GM04503 (cell line): ENCODE measurements at regions not wholly inside any gene's neighbourhood (a gene's known extent, or its start where the extent isn't known, plus 50 kb on each side); places are given as distances from the start of the nearest gene placed in this dataset.
"Not testable (repeated sequence)": the region's sequence is repeated elsewhere in the genome, so short reads cannot be mapped to it uniquely, and the experiment has no call there.

Experiments
- DNase-seq: peaks from one replicate; pipeline ENCODE4 v3.0.0-alpha.2; 2012; ENCODE audit warnings: low read depth

- DNase-seq, result no peak
These were observed 996.8 kb downstream of the PCDH19 start for GRCh38 chrX:99413317-99413716.

GRCh38 chrX:99398545-99398944, 1011.5 kb downstream of the PCDH19 start:
- DNase-seq, result no peak

- no peak for DNase-seq
These were observed 1012.2 kb downstream of the PCDH19 start for GRCh38 chrX:99397879-99398278.

- DNase-seq, result no peak
These were observed 1015.6 kb downstream of the PCDH19 start for GRCh38 chrX:99394456-99394855.

GRCh38 chrX:99384594-99385374, 1025.3 kb downstream of the PCDH19 start:
- no peak for DNase-seq

- DNase-seq, result no peak
These were observed 1026.3 kb downstream of the PCDH19 start for GRCh38 chrX:99383786-99384185.

- DNase-seq, result no peak
These were observed 1038.0 kb downstream of the PCDH19 start for GRCh38 chrX:99371976-99372595.

- DNase-seq, result no peak
These were observed 1056.7 kb downstream of the PCDH19 start for GRCh38 chrX:99353412-99353811.

GRCh38 chrX:99348256-99348655, 1061.8 kb downstream of the PCDH19 start:
- DNase-seq, result no peak

GRCh38 chrX:99308302-99308701, 1101.8 kb downstream of the PCDH19 start:
- no peak for DNase-seq

GRCh38 chrX:99305573-99305972, 1104.5 kb downstream of the PCDH19 start:
- DNase-seq, result no peak

- DNase-seq, result no peak
These were observed 1108.1 kb downstream of the PCDH19 start for GRCh38 chrX:99301990-99302389.

- no peak for DNase-seq
These were observed 1138.4 kb downstream of the PCDH19 start for GRCh38 chrX:99271641-99272040.

GRCh38 chrX:99266255-99266654, 1143.8 kb downstream of the PCDH19 start:
- no peak for DNase-seq

- DNase-seq, result no peak
These were observed 1161.9 kb downstream of the PCDH19 start for GRCh38 chrX:99248180-99248579.

- no peak for DNase-seq
These were observed 1168.1 kb downstream of the PCDH19 start for GRCh38 chrX:99242001-99242400.

GRCh38 chrX:99234384-99234783, 1175.7 kb downstream of the PCDH19 start:
- DNase-seq, result not testable (repeated sequence)

GRCh38 chrX:99192421-99192820, 1217.7 kb downstream of the PCDH19 start:
- no peak for DNase-seq

GRCh38 chrX:99184153-99184552, 1225.9 kb downstream of the PCDH19 start:
- no peak for DNase-seq

GRCh38 chrX:99172958-99173357, 1237.1 kb downstream of the PCDH19 start:
- no peak for DNase-seq

GRCh38 chrX:99142745-99143144, 1267.3 kb downstream of the PCDH19 start:
- no peak for DNase-seq

- no peak for DNase-seq
These were observed 1272.6 kb downstream of the PCDH19 start for GRCh38 chrX:99137488-99137887.

GRCh38 chrX:99117011-99117410, 1293.1 kb downstream of the PCDH19 start:
- DNase-seq, result no peak
